IMR-90 (cell line): ENCODE measurements at regions not wholly inside any gene's neighbourhood (a gene's known extent, or its start where the extent isn't known, plus 50 kb on each side); places are given as distances from the start of the nearest gene placed in this dataset.

Experiments
- ATAC-seq: fragments of 200-7000 bp; cut with Tn5 transposase; 2 replicates; pipeline ENCODE4 v1.9.1; 2020; ENCODE audit warnings: low read depth, mild to moderate bottlenecking, moderate library complexity
- BruUV-seq: library from RNA; stranded (reverse); fragments of 400-500 nt; replicated peaks from 2 replicates; lab custom pipeline; 2021; lab: Mats Ljungman, UMichigan
- CTCF ChIA-PET: fragments of 300-600 bp; formaldehyde crosslinking; extraction: SDS; loops from one replicate; lab custom pipeline; 2021; ENCODE audit warnings: antibody characterized with exemption; lab: Yijun Ruan, JAX
- POLR2A ChIA-PET: fragments of 300-600 bp; sonication (Branson Sonifier 250); formaldehyde crosslinking; loops from one replicate; lab custom pipeline; 2022; ENCODE audit warnings: antibody characterized with exemption; ENCODE audit not compliant: unreplicated experiment; lab: Charles Lee
- DNase-seq: peaks from one replicate; pipeline ENCODE4 v3.0.0; 2013
- H2AFZ ChIP-seq: replicated peaks from 2 replicates; pipeline ENCODE3; 2013; ENCODE audit warnings: low read length, mild to moderate bottlenecking; ENCODE audit not compliant: poor library complexity
- H2AK5ac ChIP-seq: 2 replicates; pipeline ENCODE4 v1.6.1; 2013; ENCODE audit warnings: low read depth, low read length, inconsistent platforms
- H2AK9ac ChIP-seq: replicated peaks from 2 replicates; pipeline ENCODE3; 2013; ENCODE audit warnings: mild to moderate bottlenecking, low read depth, low read length, moderate library complexity; ENCODE audit not compliant: poor library complexity
- H2BK120ac ChIP-seq: 2 replicates; pipeline ENCODE4 v1.6.1; 2013; ENCODE audit warnings: low read depth, low read length, inconsistent platforms
- H2BK15ac ChIP-seq: 3 replicates; pipeline ENCODE4 v1.6.1; 2013; ENCODE audit warnings: low read depth, low read length, inconsistent platforms
- H2BK20ac ChIP-seq: 2 replicates; pipeline ENCODE4 v1.6.1; 2013; ENCODE audit warnings: low read depth, mild to moderate bottlenecking, inconsistent platforms, low read length, moderate library complexity
- H2BK5ac ChIP-seq: 2 replicates; pipeline ENCODE4 v1.6.1; 2013; ENCODE audit warnings: mild to moderate bottlenecking, low read depth, low read length, inconsistent platforms; ENCODE audit not compliant: poor library complexity, severe bottlenecking
- H3K14ac ChIP-seq: replicated peaks from 2 replicates; pipeline ENCODE4 v1.6.1; 2013; ENCODE audit warnings: low read depth, low read length, inconsistent platforms
- H3K18ac ChIP-seq: 2 replicates; pipeline ENCODE4 v1.6.1; 2013; ENCODE audit warnings: low read depth, low read length, control low read depth
- H3K23ac ChIP-seq: 2 replicates; pipeline ENCODE4 v1.6.1; 2013; ENCODE audit warnings: low read depth, low read length, inconsistent platforms
- H3K27ac ChIP-seq: 2 replicates; pipeline ENCODE4 v1.5.1; 2013; ENCODE audit warnings: mild to moderate bottlenecking, control low read depth, low read length; ENCODE audit not compliant: insufficient read depth
- H3K27me3 ChIP-seq: 2 replicates; pipeline ENCODE4 v1.6.1; 2013; ENCODE audit warnings: low read length; ENCODE audit not compliant: control insufficient read depth, insufficient read depth
- H3K36me3 ChIP-seq: 2 replicates; pipeline ENCODE4 v1.6.1; 2013; ENCODE audit warnings: low read length, mixed read lengths; ENCODE audit not compliant: control insufficient read depth, insufficient read depth
- H3K4ac ChIP-seq: 2 replicates; pipeline ENCODE4 v1.6.1; 2013; ENCODE audit warnings: low read depth, low read length, inconsistent platforms
- H3K4me1 ChIP-seq: 2 replicates; pipeline ENCODE4 v1.6.1; 2013; ENCODE audit warnings: low read length, mixed read lengths; ENCODE audit not compliant: control insufficient read depth, insufficient read depth
- H3K4me2 ChIP-seq: 2 replicates; pipeline ENCODE4 v1.6.1; 2013; ENCODE audit warnings: low read depth, mild to moderate bottlenecking, control low read depth, low read length, moderate library complexity
- H3K4me3 ChIP-seq: 2 replicates; pipeline ENCODE4 v1.5.1; 2013; ENCODE audit warnings: low read depth, mild to moderate bottlenecking, control low read depth, low read length, moderate library complexity; ENCODE audit not compliant: insufficient read depth
- H3K56ac ChIP-seq: 2 replicates; pipeline ENCODE4 v1.6.1; 2013; ENCODE audit warnings: low read length, inconsistent platforms; ENCODE audit not compliant: insufficient read depth; ENCODE audit errors: extremely low read depth
- H3K79me1 ChIP-seq, 2 experiments: 2 replicates each; pipeline ENCODE4 v1.6.1; 2013; ENCODE audit warnings: low read length in 2 of 2, inconsistent platforms in 1 of 2, low read depth in 1 of 2
- H3K9ac ChIP-seq: 2 replicates; pipeline ENCODE4 v1.6.1; 2013; ENCODE audit warnings: low read depth, low read length, control low read depth
- H3K9me1 ChIP-seq: 2 replicates; pipeline ENCODE4 v1.6.1; 2013; ENCODE audit warnings: low read length, inconsistent platforms; ENCODE audit not compliant: insufficient read depth
- H3K9me3 ChIP-seq: 2 replicates; pipeline ENCODE4 v1.6.1; 2013; ENCODE audit warnings: low read length; ENCODE audit not compliant: control insufficient read depth, insufficient read depth
- H4K20me1 ChIP-seq: 2 replicates; pipeline ENCODE4 v1.6.1; 2013; ENCODE audit warnings: low read length, inconsistent platforms; ENCODE audit not compliant: insufficient read depth
- H4K5ac ChIP-seq: 2 replicates; pipeline ENCODE4 v1.6.1; 2013; ENCODE audit warnings: mild to moderate bottlenecking, low read depth, low read length, control low read depth
- H4K8ac ChIP-seq, 2 experiments: 2 replicates each; pipeline ENCODE4 v1.6.1; 2013; ENCODE audit warnings: low read depth in 2 of 2, low read length in 2 of 2, control low read depth in 1 of 2, inconsistent platforms in 1 of 2
- H4K91ac ChIP-seq: 2 replicates; pipeline ENCODE4 v1.6.1; 2013; ENCODE audit warnings: low read depth, low read length, inconsistent platforms; ENCODE audit not compliant: insufficient read depth
- MXI1 ChIP-seq: IDR thresholded peaks from 2 replicates; pipeline ENCODE4 v1.6.1; 2012; ENCODE audit warnings: low read depth, mild to moderate bottlenecking, low read length, moderate library complexity, borderline replicate concordance
- WGBS, 2 experiments: methylation state at CpG; one replicate each; pipeline versions ENCODE4 v1.1.5 to v1.1.7; 2013; ENCODE audit warnings: missing lambda C conversion rate in 2 of 2; ENCODE audit not compliant: insufficient read length in 1 of 2; ENCODE audit errors: extremely low coverage in 2 of 2; 5-methylcytosine and 5-hydroxymethylcytosine counted together
- dilution Hi-C: fragments of 300-500 bp; cut with HindIII; formaldehyde crosslinking; loops from one replicate; pipeline ENCODE4 v1.14.3; 2018; ENCODE audit warnings: low sequenced_read_pairs; ENCODE audit not compliant: unreplicated experiment
- in situ Hi-C: fragments of 300-500 bp; cut with MboI; formaldehyde crosslinking; loops from 3 replicates; pipeline ENCODE4 v1.14.3; 2019; ENCODE audit warnings: low sequenced_read_pairs, inconsistent platforms, mixed read lengths
- intact Hi-C: fragments of 100-400 bp; cut with micrococcal nuclease; formaldehyde crosslinking; loops from 2 replicates; pipeline ENCODE4 v1.10.0; 2022

DNA sequence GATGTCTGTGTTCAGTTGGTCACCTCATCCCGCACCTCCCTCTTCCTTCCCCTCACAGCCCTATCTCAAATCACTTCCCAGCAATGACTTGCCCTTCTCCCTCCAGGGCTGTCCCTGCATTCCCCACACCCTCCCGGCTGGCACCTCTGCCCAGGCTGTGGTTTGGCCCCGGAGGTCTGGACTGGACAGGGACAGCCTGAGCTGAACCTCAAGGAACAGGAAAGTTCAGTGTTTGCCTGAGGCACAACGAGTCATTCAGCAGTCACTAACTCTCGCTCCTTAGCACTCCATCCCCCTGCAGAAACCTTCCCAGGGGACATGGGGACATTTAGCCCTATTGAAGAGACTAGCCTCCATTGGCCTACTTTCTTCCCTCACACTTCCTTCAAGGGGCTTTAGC lies 58.3 kb upstream of the MAP3K1 start:
- H3K4me1 ChIP-seq = peaks cover 3% of the 10 kb centered on the region
- peaks cover 2% of the 10 kb centered on the region for H3K9me3 ChIP-seq
- no peaks in the 10 kb centered on the region for H3K79me1 ChIP-seq
- no peaks in the 10 kb centered on the region for H3K27me3 ChIP-seq
- H4K20me1 ChIP-seq = no peaks in the 10 kb centered on the region
- dilution Hi-C loops = no loop called here
- no peak overlapping the region for H4K91ac ChIP-seq
- no peak overlapping the region for H4K8ac ChIP-seq
- H3K4ac ChIP-seq = no peak overlapping the region; the same call in 1 of the 2 replicates
- POLR2A ChIA-PET = no interaction called here
- H3K56ac ChIP-seq = no peak overlapping the region
- peaks cover 5% of the 10 kb centered on the region; the same call in 1 of the 2 replicates for H3K9me1 ChIP-seq
- no peak overlapping the region for H2BK5ac ChIP-seq
- peak; percentile 32 for DNase-seq
- H3K36me3 ChIP-seq = no peaks in the 10 kb centered on the region
- in situ Hi-C loops = no loop called here
- no peak overlapping the region for H3K27ac ChIP-seq
- no peak overlapping the region for H3K9ac ChIP-seq
- H3K18ac ChIP-seq = no peak overlapping the region
- no TSS peak for BruUV-seq
- peak overlapping the region; percentile 73 for H2AFZ ChIP-seq
- H2BK120ac ChIP-seq = no peak overlapping the region
- H4K5ac ChIP-seq = no peak overlapping the region
- no peak overlapping the region; the same call in 2 of the 3 replicates for H2BK15ac ChIP-seq
- no peak for TF ChIP-seq MXI1
- intact Hi-C loops = no loop called here
- 29% methylated on average over 2 of the region's 5 CpGs; no CpG with 5 or more reads in 1 of the 2 experiments for WGBS, 2 experiments
- peak; percentile 60 for ATAC-seq
- H3K4me3 ChIP-seq = no peak overlapping the region
- CTCF ChIA-PET = no interaction called here
- no peak overlapping the region for H3K14ac ChIP-seq
- no peak overlapping the region for H3K4me2 ChIP-seq
- 0 out of 2 replicates have a peak overlapping the region, but pooled peaks have one; percentile 16 for H3K23ac ChIP-seq
- peak overlapping the region; percentile 55; the same call in 1 of the 2 replicates for H2AK5ac ChIP-seq
- H2BK20ac ChIP-seq = no peak overlapping the region
- H2AK9ac ChIP-seq = peak overlapping the region; percentile 20
